EH (cell line): ENCODE measurements at regions not wholly inside any gene's neighbourhood (a gene's known extent, or its start where the extent isn't known, plus 50 kb on each side); places are given as distances from the start of the nearest gene placed in this dataset.
A peak's percentile ranks its signal among the peaks of the same experiment; 100 is the strongest.

ENCODE experiments used
- DNase-seq: peaks from one replicate; pipeline ENCODE4 v3.0.0-alpha.2; 2015; ENCODE audit warnings: low read depth

GRCh38 chr5:60335913-60336312 is 364.1 kb downstream of the DEPDC1B start:
- no peak for DNase-seq

- peak; percentile 84 for DNase-seq
These were observed 365.7 kb downstream of the DEPDC1B start for GRCh38 chr5:60334281-60334713.

GRCh38 chr5:60333005-60333571 is 366.9 kb downstream of the DEPDC1B start:
- peak; percentile 9 for DNase-seq

GRCh38 chr5:60332244-60333004 is 367.5 kb downstream of the DEPDC1B start:
- peak; percentile 60 for DNase-seq

GRCh38 chr5:60330236-60330635 is 369.7 kb downstream of the DEPDC1B start:
- DNase-seq: no peak

GRCh38 chr5:60325870-60326269 is 374.1 kb downstream of the DEPDC1B start:
- no peak for DNase-seq

GRCh38 chr5:60323596-60323995 is 376.4 kb downstream of the DEPDC1B start:
- no peak for DNase-seq

- no peak for DNase-seq
These were observed 387.9 kb downstream of the DEPDC1B start for GRCh38 chr5:60312098-60312497.

GRCh38 chr5:60299944-60300343 is 400.0 kb downstream of the DEPDC1B start:
- peak; percentile 17 for DNase-seq

GRCh38 chr5:60297658-60298057 is 402.3 kb downstream of the DEPDC1B start:
- DNase-seq: no peak

GRCh38 chr5:60295423-60295822 is 401.9 kb upstream of the PDE4D start:
- peak; percentile 48 for DNase-seq

- DNase-seq: no peak
These were observed 400.0 kb upstream of the PDE4D start for GRCh38 chr5:60293518-60293917.

GRCh38 chr5:60287174-60287771 is 393.7 kb upstream of the PDE4D start:
- peak; percentile 60 for DNase-seq

- no peak for DNase-seq
These were observed 392.4 kb upstream of the PDE4D start for GRCh38 chr5:60285910-60286309.

GRCh38 chr5:60280943-60281342 is 387.4 kb upstream of the PDE4D start:
- DNase-seq: no peak

GRCh38 chr5:60277941-60278340 is 384.4 kb upstream of the PDE4D start:
- DNase-seq: no peak

- no peak for DNase-seq
These were observed 381.2 kb upstream of the PDE4D start for GRCh38 chr5:60274747-60275146.

GRCh38 chr5:60271517-60271916 is 378.0 kb upstream of the PDE4D start:
- no peak for DNase-seq

GRCh38 chr5:60267907-60268306 is 374.4 kb upstream of the PDE4D start:
- no peak for DNase-seq

- DNase-seq: no peak
These were observed 369.8 kb upstream of the PDE4D start for GRCh38 chr5:60263346-60263745.

- DNase-seq: no peak
These were observed 369.2 kb upstream of the PDE4D start for GRCh38 chr5:60262576-60263295.

GRCh38 chr5:60261732-60262131 is 368.2 kb upstream of the PDE4D start:
- no peak for DNase-seq

GRCh38 chr5:60260658-60261057 is 367.1 kb upstream of the PDE4D start:
- DNase-seq: peak; percentile 1
